Naive thymus-derived CD4-positive, alpha-beta T cell (primary cell): ENCODE measurements at regions not wholly inside any gene's neighbourhood (a gene's known extent, or its start where the extent isn't known, plus 50 kb on each side); places are given as distances from the start of the nearest gene placed in this dataset.

Source experiments
- ATAC-seq: fragments of 150-1000 bp; cut with Tn5 transposase; 2 replicates; pipeline ENCODE4 v1.10.0; 2021; ENCODE audit warnings: mild to moderate bottlenecking, moderate library complexity
- CTCF ChIA-PET: fragments of 350-600 bp; sonication (Branson Sonifier 250); formaldehyde crosslinking; loops from one replicate; lab custom pipeline; 2021; ENCODE audit warnings: antibody characterized with exemption; lab: Charles Lee
- POLR2A ChIA-PET: fragments of 350-600 bp; sonication (Branson Sonifier 250); formaldehyde crosslinking; loops from one replicate; lab custom pipeline; 2021; ENCODE audit warnings: antibody characterized with exemption, inconsistent platforms; lab: Charles Lee
- DNase-seq, 9 donors: peaks; one replicate each; pipeline versions ENCODE4 v3.0.0 to v3.0.0-alpha.2; 2020 to 2022; ENCODE audit warnings: mixed read lengths in 1 of 9
- H3K27ac ChIP-seq: one replicate; pipeline ENCODE4 v1.7.0; 2013; ENCODE audit warnings: mild to moderate bottlenecking, low read depth, low read length, moderate library complexity
- H3K27me3 ChIP-seq, 2 donors: one replicate each; pipeline ENCODE4 v1.7.0; 2013; ENCODE audit warnings: low read length in 2 of 2, mild to moderate bottlenecking in 2 of 2, moderate library complexity in 2 of 2; ENCODE audit not compliant: control insufficient read depth in 2 of 2, insufficient read depth in 2 of 2
- H3K36me3 ChIP-seq, 3 experiments: 1 replicate in 2 of 3; 2 replicates in 1 of 3; pipeline ENCODE4 v1.7.0; 2013; ENCODE audit warnings: low read length in 3 of 3, mild to moderate bottlenecking in 3 of 3, moderate library complexity in 1 of 3; ENCODE audit not compliant: insufficient read depth in 3 of 3, control insufficient read depth in 2 of 3
- H3K4me1 ChIP-seq, 2 donors: one replicate each; pipeline ENCODE4 v1.7.0; 2013; ENCODE audit warnings: low read length in 2 of 2, mild to moderate bottlenecking in 2 of 2, moderate library complexity in 1 of 2; ENCODE audit not compliant: control insufficient read depth in 2 of 2, insufficient read depth in 2 of 2
- H3K4me3 ChIP-seq: 2 replicates; pipeline ENCODE4 v1.7.0; 2013; ENCODE audit warnings: mild to moderate bottlenecking, low read length
- H3K9me3 ChIP-seq, 3 experiments: 1 replicate in 2 of 3; 2 replicates in 1 of 3; pipeline ENCODE4 v1.7.0; 2013; ENCODE audit warnings: low read length in 3 of 3; ENCODE audit not compliant: control insufficient read depth in 2 of 3
- H3K27ac Mint-ChIP-seq, 9 donors: one replicate each; pipeline ENCODE4 v1.8.0; 2020 to 2022; ENCODE audit warnings: mixed read lengths in 9 of 9, mild to moderate bottlenecking in 8 of 9, moderate library complexity in 5 of 9, inconsistent platforms in 2 of 9
- H3K27me3 Mint-ChIP-seq, 5 donors: one replicate each; pipeline ENCODE4 v1.8.0; 2021 to 2022; ENCODE audit warnings: mixed read lengths in 5 of 5, mild to moderate bottlenecking in 1 of 5
- H3K36me3 Mint-ChIP-seq, 5 donors: one replicate each; pipeline ENCODE4 v1.8.0; 2020 to 2022; ENCODE audit warnings: mixed read lengths in 5 of 5, mild to moderate bottlenecking in 3 of 5, inconsistent platforms in 1 of 5
- H3K4me1 Mint-ChIP-seq, 7 donors: one replicate each; pipeline ENCODE4 v1.8.0; 2020 to 2022; ENCODE audit warnings: mixed read lengths in 7 of 7, mild to moderate bottlenecking in 3 of 7, inconsistent platforms in 1 of 7
- H3K4me3 Mint-ChIP-seq, 10 donors: one replicate each; pipeline ENCODE4 v1.8.0; 2020 to 2022; ENCODE audit warnings: mild to moderate bottlenecking in 10 of 10, mixed read lengths in 10 of 10, moderate library complexity in 6 of 10, inconsistent platforms in 2 of 10
- H3K9me3 Mint-ChIP-seq, 11 donors: one replicate each; pipeline ENCODE4 v1.8.0; 2020 to 2022; ENCODE audit warnings: mixed read lengths in 11 of 11, mild to moderate bottlenecking in 4 of 11, inconsistent platforms in 1 of 11, moderate library complexity in 1 of 11
- intact Hi-C, 2 donors: fragments of 100-400 bp; cut with micrococcal nuclease; formaldehyde crosslinking; loops; one replicate each; pipeline ENCODE4 v1.15.1; 2023

- intact Hi-C loops: no loop called here
- Mint-ChIP-seq H3K4me1 (peaks cover 24 to 59% (median 50%) of the 10 kb centered on the region in 7 donors), H3K4me3 (no peak overlapping the region), H3K27ac (peak overlapping the region in 1 of 9 donors; percentile 29), H3K27me3 (no peaks in the 10 kb centered on the region), H3K9me3 (peaks cover 0 to 25% (median 4%) of the 10 kb centered on the region in 11 donors), H3K36me3 (peaks cover 4 to 31% (median 27%) of the 10 kb centered on the region in 5 donors)
- H3K9me3 ChIP-seq: no peaks in the 10 kb centered on the region
- no peak overlapping the region for H3K4me3 ChIP-seq
- ChIA-PET CTCF (no interaction called here), POLR2A (no interaction called here)
- no peaks in the 10 kb centered on the region for H3K27me3 ChIP-seq
- DNase-seq (no peak), ATAC-seq (no peak)
- peaks cover 0 to 3% (median 0%) of the 10 kb centered on the region in 3 experiments for H3K36me3 ChIP-seq
- H3K27ac ChIP-seq: no peak overlapping the region
- peaks cover 0 to 5% of the 10 kb centered on the region in 2 donors for H3K4me1 ChIP-seq
These were observed 185.4 kb upstream of the ANK3 start for GRCh38 chr10:60575105-60575504.

GRCh38 chr10:60574388-60574787 lies 184.7 kb upstream of the ANK3 start:
- Histone ChIP-seq H3K27me3 (no peaks in the 10 kb centered on the region), H3K4me1 (peaks cover 0 to 5% of the 10 kb centered on the region in 2 donors), H3K4me3 (no peak overlapping the region), H3K9me3 (no peaks in the 10 kb centered on the region), H3K27ac (no peak overlapping the region), H3K36me3 (peaks cover 0 to 3% (median 0%) of the 10 kb centered on the region in 3 experiments)
- no peak for DNase-seq
- intact Hi-C loops: loop anchor here in 1 of 2 donors (5.0 kb wide), 2 partner anchors 37 to 158 kb away; no protein-coding TSS in a partner anchor
- no peak overlapping the region for H3K4me3 Mint-ChIP-seq
- no peak for ATAC-seq
- CTCF ChIA-PET: no interaction called here
- POLR2A ChIA-PET: no interaction called here
- peaks cover 0 to 23% (median 4%) of the 10 kb centered on the region in 11 donors for H3K9me3 Mint-ChIP-seq
- H3K27ac Mint-ChIP-seq: peak overlapping the region in 1 of 9 donors; percentile 15
- peaks cover 5 to 31% (median 27%) of the 10 kb centered on the region in 5 donors for H3K36me3 Mint-ChIP-seq
- no peaks in the 10 kb centered on the region for H3K27me3 Mint-ChIP-seq
- H3K4me1 Mint-ChIP-seq: peaks cover 25 to 61% (median 52%) of the 10 kb centered on the region in 7 donors

- H3K9me3 ChIP-seq: no peaks in the 10 kb centered on the region
- no peaks in the 10 kb centered on the region for H3K27me3 ChIP-seq
- peak overlapping the region in 6 of 9 donors; percentile 0 to 89 (median 43) for H3K27ac Mint-ChIP-seq
- intact Hi-C loops: loop anchor here in 1 of 2 donors (2.0 to 5.0 kb wide), 3 partner anchors 21 to 159 kb away; no protein-coding TSS in a partner anchor
- H3K4me3 Mint-ChIP-seq: peak overlapping the region; percentile 45 to 87 (median 75)
- no peaks in the 10 kb centered on the region for H3K36me3 ChIP-seq
- ATAC-seq (peak; percentile 60), DNase-seq (peak in 1 of 9 donors; percentile 67)
- ChIA-PET POLR2A (no interaction called here), CTCF (no interaction called here)
- peaks cover 0 to 5% of the 10 kb centered on the region in 2 donors for H3K4me1 ChIP-seq
- no peaks in the 10 kb centered on the region for H3K27me3 Mint-ChIP-seq
- peaks cover 0 to 14% (median 4%) of the 10 kb centered on the region in 11 donors for H3K9me3 Mint-ChIP-seq
- H3K4me1 Mint-ChIP-seq: peaks cover 25 to 61% (median 52%) of the 10 kb centered on the region in 7 donors
- H3K27ac ChIP-seq: no peak overlapping the region
- H3K4me3 ChIP-seq: no peak overlapping the region
- H3K36me3 Mint-ChIP-seq: peaks cover 5 to 28% (median 22%) of the 10 kb centered on the region in 5 donors
These were observed 183.7 kb upstream of the ANK3 start for GRCh38 chr10:60573336-60573735.

GRCh38 chr10:60572511-60573194 lies 183.0 kb upstream of the ANK3 start:
- DNase-seq: peak in 4 of 9 donors; percentile 4 to 36 (median 22)
- no peak overlapping the region for H3K4me3 ChIP-seq
- Mint-ChIP-seq H3K9me3 (peaks cover under 1 to 16% (median 5%) of the 10 kb centered on the region in 11 donors), H3K36me3 (peaks cover 10 to 32% (median 21%) of the 10 kb centered on the region in 5 donors), H3K27me3 (no peaks in the 10 kb centered on the region), H3K27ac (peak overlapping the region; percentile 16 to 89 (median 62)), H3K4me1 (peaks cover 25 to 65% (median 57%) of the 10 kb centered on the region in 7 donors), H3K4me3 (peak overlapping the region; percentile 42 to 87 (median 75))
- H3K36me3 ChIP-seq: no peaks in the 10 kb centered on the region
- intact Hi-C loops: loop anchor here in 1 of 2 donors (2.0 to 5.0 kb wide), 3 partner anchors 22 to 160 kb away; no protein-coding TSS in a partner anchor
- no peaks in the 10 kb centered on the region for H3K27me3 ChIP-seq
- H3K27ac ChIP-seq: no peak overlapping the region
- ChIA-PET CTCF (no interaction called here), POLR2A (no interaction called here)
- peaks cover 0 to 5% of the 10 kb centered on the region in 2 donors for H3K4me1 ChIP-seq
- H3K9me3 ChIP-seq: no peaks in the 10 kb centered on the region
- peak; percentile 61 for ATAC-seq

GRCh38 chr10:60570896-60571295 lies 181.2 kb upstream of the ANK3 start:
- H3K27me3 ChIP-seq: no peaks in the 10 kb centered on the region
- H3K4me3 ChIP-seq: no peak overlapping the region
- no peak overlapping the region for H3K27ac Mint-ChIP-seq
- peaks cover 21 to 34% (median 28%) of the 10 kb centered on the region in 5 donors for H3K36me3 Mint-ChIP-seq
- no peak overlapping the region for H3K4me3 Mint-ChIP-seq
- DNase-seq (no peak), ATAC-seq (no peak)
- ChIA-PET POLR2A (no interaction called here), CTCF (no interaction called here)
- peaks cover 23 to 60% (median 53%) of the 10 kb centered on the region in 7 donors for H3K4me1 Mint-ChIP-seq
- no peaks in the 10 kb centered on the region for H3K36me3 ChIP-seq
- no peak overlapping the region for H3K27ac ChIP-seq
- peaks cover 0 to 20% (median 6%) of the 10 kb centered on the region in 11 donors for H3K9me3 Mint-ChIP-seq
- no peaks in the 10 kb centered on the region for H3K9me3 ChIP-seq
- intact Hi-C loops: loop anchor here in 1 of 2 donors (5.0 kb wide), 2 partner anchors 34 to 161 kb away; no protein-coding TSS in a partner anchor
- H3K27me3 Mint-ChIP-seq: no peaks in the 10 kb centered on the region
- H3K4me1 ChIP-seq: peaks cover 0 to 5% of the 10 kb centered on the region in 2 donors

GRCh38 chr10:60570272-60570865 lies 180.7 kb upstream of the ANK3 start:
- Histone ChIP-seq H3K9me3 (no peaks in the 10 kb centered on the region), H3K4me1 (peaks cover 0 to 5% of the 10 kb centered on the region in 2 donors), H3K27ac (no peak overlapping the region), H3K27me3 (no peaks in the 10 kb centered on the region), H3K4me3 (no peak overlapping the region), H3K36me3 (no peaks in the 10 kb centered on the region)
- ChIA-PET CTCF (no interaction called here), POLR2A (no interaction called here)
- Mint-ChIP-seq H3K4me3 (peak overlapping the region in 1 of 10 donors; percentile 46), H3K27me3 (no peaks in the 10 kb centered on the region), H3K27ac (peak overlapping the region in 1 of 9 donors; percentile 19), H3K9me3 (peaks cover 0 to 20% (median 9%) of the 10 kb centered on the region in 11 donors), H3K4me1 (peaks cover 26 to 63% (median 56%) of the 10 kb centered on the region in 7 donors), H3K36me3 (peaks cover 21 to 38% (median 32%) of the 10 kb centered on the region in 5 donors)
- DNase-seq: no peak
- intact Hi-C loops: loop anchor here in 1 of 2 donors (5.0 kb wide), 2 partner anchors 33 to 162 kb away; no protein-coding TSS in a partner anchor
- no peak for ATAC-seq
